HEK293 (cell line): ENCODE measurements at regions not wholly inside any gene's neighbourhood (a gene's known extent, or its start where the extent isn't known, plus 50 kb on each side); places are given as distances from the start of the nearest gene placed in this dataset.

Source experiments
- CTCF ChIA-PET: fragments of 350-600 bp; formaldehyde crosslinking; extraction: SDS; loops from one replicate; lab custom pipeline; 2021; ENCODE audit warnings: antibody characterized with exemption; lab: Yijun Ruan, JAX
- POLR2A ChIA-PET: fragments of 300-600 bp; formaldehyde crosslinking; extraction: SDS; loops from one replicate; lab custom pipeline; 2020; ENCODE audit warnings: antibody characterized with exemption, inconsistent platforms; lab: Yijun Ruan, JAX
- H3K27ac ChIP-seq: fragments of 200-500 bp; sonication (Bioruptor generic); 2 replicates; pipeline ENCODE4 v1.5.1; 2014; ENCODE audit warnings: low read depth, low read length, control low read depth, inconsistent platforms; ENCODE audit errors: extremely low read depth
- H3K36me3 ChIP-seq, 2 experiments: fragments of 200-500 bp in 1 of 2; sonication (Bioruptor generic) in 1 of 2; 1 replicate in 1 of 2; 2 replicates in 1 of 2; pipeline ENCODE4 v1.5.1; 2014 to 2017; ENCODE audit warnings: inconsistent platforms in 2 of 2, low read length in 2 of 2; ENCODE audit not compliant: control insufficient read depth in 2 of 2, insufficient read depth in 1 of 2
- H3K4me1 ChIP-seq: fragments of 200-500 bp; sonication (Bioruptor generic); 2 replicates; pipeline ENCODE4 v1.5.1; 2014; ENCODE audit warnings: mild to moderate bottlenecking, low read length, inconsistent platforms; ENCODE audit not compliant: control insufficient read depth, insufficient read depth
- H3K4me3 ChIP-seq: 2 replicates; pipeline ENCODE4 v1.5.1; 2011; ENCODE audit warnings: low read depth, mild to moderate bottlenecking, control low read depth, low read length, moderate library complexity
- H3K9me3 ChIP-seq: fragments of 200-500 bp; sonication (Bioruptor generic); 2 replicates; pipeline ENCODE4 v1.5.1; 2014; ENCODE audit warnings: low read depth, low read length, inconsistent platforms; ENCODE audit not compliant: control insufficient read depth, insufficient read depth
- EGR2 ChIP-seq: fragments of 450-650 bp; formaldehyde crosslinking; IDR thresholded peaks from 2 replicates; pipeline ENCODE4 v1.5.1; 2016; ENCODE audit warnings: low read depth, missing biosample characterization, missing genetic modification characterization
- HOXC10 ChIP-seq: sonication (generic); formaldehyde crosslinking; IDR thresholded peaks from 2 replicates; pipeline ENCODE4 v1.8.1; 2023; ENCODE audit warnings: mild to moderate bottlenecking, missing genetic modification reagents
- KLF7 ChIP-seq: fragments of 450-650 bp; formaldehyde crosslinking; IDR thresholded peaks from 2 replicates; pipeline ENCODE4 v1.5.1; 2016; ENCODE audit warnings: missing biosample characterization, missing genetic modification characterization, borderline replicate concordance
- MEIS1 ChIP-seq: sonication (generic); formaldehyde crosslinking; IDR thresholded peaks from 2 replicates; pipeline ENCODE4 v1.8.1; 2022; ENCODE audit warnings: missing genetic modification reagents, mild to moderate bottlenecking, borderline replicate concordance
- SALL2 ChIP-seq: fragments of 450-650 bp; formaldehyde crosslinking; IDR thresholded peaks from 2 replicates; pipeline ENCODE4 v1.5.0; 2017; ENCODE audit warnings: missing biosample characterization, mild to moderate bottlenecking, missing genetic modification characterization, borderline replicate concordance
- SCRT1 ChIP-seq: fragments of 450-650 bp; formaldehyde crosslinking; IDR thresholded peaks from 2 replicates; pipeline ENCODE4 v1.5.1; 2016; ENCODE audit warnings: missing biosample characterization, missing genetic modification characterization, borderline replicate concordance
- SP7 ChIP-seq: fragments of 450-650 bp; formaldehyde crosslinking; IDR thresholded peaks from 2 replicates; pipeline ENCODE4 v1.5.1; 2016; ENCODE audit warnings: missing biosample characterization, missing genetic modification characterization
- ZBTB7A ChIP-seq: fragments of 450-650 bp; formaldehyde crosslinking; IDR thresholded peaks from 2 replicates; pipeline ENCODE4 v1.5.1; 2016; ENCODE audit warnings: low read depth, missing biosample characterization, missing genetic modification characterization
- ZBTB8A ChIP-seq: fragments of 450-650 bp; formaldehyde crosslinking; IDR thresholded peaks from 2 replicates; pipeline ENCODE4 v1.5.1; 2016; ENCODE audit warnings: missing biosample characterization, missing genetic modification characterization
- ZEB2 ChIP-seq: fragments of 450-650 bp; formaldehyde crosslinking; IDR thresholded peaks from 2 replicates; pipeline ENCODE4 v1.5.1; 2016; ENCODE audit warnings: missing biosample characterization, missing genetic modification characterization
- ZNF350 ChIP-seq: fragments of 450-650 bp; formaldehyde crosslinking; IDR thresholded peaks from 2 replicates; pipeline ENCODE4 v1.5.0; 2017; ENCODE audit warnings: missing biosample characterization, mild to moderate bottlenecking, missing genetic modification characterization
- ZNF394 ChIP-seq: fragments of 450-650 bp; formaldehyde crosslinking; IDR thresholded peaks from 2 replicates; pipeline ENCODE4 v1.5.1; 2016; ENCODE audit warnings: missing biosample characterization, missing genetic modification characterization, mild to moderate bottlenecking, moderate library complexity, borderline replicate concordance
- ZNF670 ChIP-seq: fragments of 450-650 bp; formaldehyde crosslinking; IDR thresholded peaks from 2 replicates; pipeline ENCODE4 v1.5.1; 2016; ENCODE audit warnings: missing biosample characterization, missing genetic modification characterization, low read depth
- ZNF747 ChIP-seq: fragments of 450-650 bp; formaldehyde crosslinking; IDR thresholded peaks from 2 replicates; pipeline ENCODE4 v1.5.1; 2016; ENCODE audit warnings: missing biosample characterization, missing genetic modification characterization
- ZNF768 ChIP-seq: fragments of 450-650 bp; formaldehyde crosslinking; IDR thresholded peaks from 2 replicates; pipeline ENCODE4 v1.5.1; 2018; ENCODE audit warnings: missing biosample characterization, mild to moderate bottlenecking, missing genetic modification characterization
- ZNF776 ChIP-seq: fragments of 450-650 bp; formaldehyde crosslinking; IDR thresholded peaks from 2 replicates; pipeline ENCODE4 v1.5.0; 2017; ENCODE audit warnings: missing biosample characterization, missing genetic modification characterization, borderline replicate concordance
- ZNF843 ChIP-seq: fragments of 450-650 bp; formaldehyde crosslinking; IDR thresholded peaks from 2 replicates; pipeline ENCODE4 v1.5.1; 2016; ENCODE audit warnings: missing biosample characterization, missing genetic modification characterization
- ZSCAN23 ChIP-seq: fragments of 450-650 bp; formaldehyde crosslinking; IDR thresholded peaks from 2 replicates; pipeline ENCODE4 v1.5.1; 2016; ENCODE audit warnings: missing biosample characterization, missing genetic modification characterization
- TF ChIP-seq, protein P1 (sequence below): fragments of 450-650 bp; formaldehyde crosslinking; IDR thresholded peaks from 2 replicates; pipeline ENCODE4; 2016; ENCODE audit warnings: missing biosample characterization, missing genetic modification characterization
- TF ChIP-seq, protein P2 (sequence below): IDR thresholded peaks from 2 replicates; pipeline ENCODE4 v1.6.1; 2011; ENCODE audit warnings: mild to moderate bottlenecking, low read depth, low read length, borderline replicate concordance
- TF ChIP-seq, protein P3 (sequence below): fragments of 450-650 bp; formaldehyde crosslinking; IDR thresholded peaks from 2 replicates; pipeline ENCODE4 v1.5.1; 2016; ENCODE audit warnings: missing biosample characterization, missing genetic modification characterization, borderline replicate concordance
- TF ChIP-seq, protein P4 (sequence below): fragments of 450-650 bp; formaldehyde crosslinking; IDR thresholded peaks from 2 replicates; pipeline ENCODE4 v1.5.1; 2016; ENCODE audit warnings: missing biosample characterization, missing genetic modification characterization, borderline replicate concordance

DNA sequence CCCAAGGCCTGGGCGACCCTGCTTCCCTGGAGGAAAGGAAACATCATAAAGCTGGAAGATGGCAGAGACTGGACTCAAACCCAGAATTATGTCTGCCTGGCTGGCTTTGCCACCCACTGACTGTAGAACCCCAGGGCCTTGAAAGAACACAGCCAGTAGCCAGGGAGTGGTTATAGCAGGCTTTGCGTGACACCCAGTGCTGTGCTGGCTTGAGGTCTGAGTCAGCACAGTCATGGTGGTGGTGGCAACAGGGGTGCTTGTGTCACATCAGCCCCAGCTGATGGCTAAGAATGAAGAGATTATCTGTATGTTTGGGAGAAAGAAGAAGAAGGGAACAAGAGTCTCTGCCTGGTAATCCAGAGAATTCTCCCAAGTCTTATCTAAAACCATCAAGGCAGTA is 178.8 kb upstream of the SPIN4 start:
- H3K36me3 ChIP-seq, result no peaks in the 10 kb centered on the region
- ChIA-PET POLR2A (no interaction called here), CTCF (no interaction called here)
- no peak for TF ChIP-seq SP7 (tag by site-specific recombination)
- TF ChIP-seq, protein P1, sequence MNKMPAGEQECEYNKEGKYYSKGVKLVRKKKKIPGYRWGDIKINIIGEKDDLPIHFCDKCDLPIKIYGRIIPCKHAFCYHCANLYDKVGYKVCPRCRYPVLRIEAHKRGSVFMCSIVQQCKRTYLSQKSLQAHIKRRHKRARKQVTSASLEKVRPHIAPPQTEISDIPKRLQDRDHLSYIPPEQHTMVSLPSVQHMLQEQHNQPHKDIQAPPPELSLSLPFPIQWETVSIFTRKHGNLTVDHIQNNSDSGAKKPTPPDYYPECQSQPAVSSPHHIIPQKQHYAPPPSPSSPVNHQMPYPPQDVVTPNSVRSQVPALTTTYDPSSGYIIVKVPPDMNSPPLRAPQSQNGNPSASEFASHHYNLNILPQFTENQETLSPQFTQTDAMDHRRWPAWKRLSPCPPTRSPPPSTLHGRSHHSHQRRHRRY (tag by site-specific recombination), result no peak
- peaks cover 3% of the 10 kb centered on the region for H3K9me3 ChIP-seq
- no peak overlapping the region for H3K4me3 ChIP-seq
- no peaks in the 10 kb centered on the region for H3K4me1 ChIP-seq
- no peak overlapping the region for H3K27ac ChIP-seq

DNA sequence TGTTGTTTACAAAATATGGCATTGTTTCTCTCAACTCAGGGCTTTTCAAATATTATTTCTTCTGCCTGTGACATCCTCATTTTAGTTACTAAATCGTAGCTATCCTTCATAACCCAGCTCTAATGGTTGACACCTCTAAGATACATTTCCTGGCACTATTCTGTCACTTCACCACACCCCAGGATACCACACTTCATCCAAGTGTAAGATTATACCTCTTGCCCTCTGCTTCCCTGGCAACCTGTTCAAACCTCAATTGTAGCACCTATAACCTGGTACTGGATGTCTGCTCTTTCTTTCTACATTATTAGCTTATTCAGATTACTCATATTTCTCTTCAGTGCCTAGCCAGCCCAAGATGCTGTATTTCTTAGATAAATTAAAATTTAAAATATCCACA is 175.7 kb upstream of the SPIN4 start:
- peaks cover 3% of the 10 kb centered on the region for H3K9me3 ChIP-seq
- no peak overlapping the region for H3K4me3 ChIP-seq
- H3K4me1 ChIP-seq, result no peaks in the 10 kb centered on the region
- ChIA-PET CTCF (no interaction called here), POLR2A (no interaction called here)
- H3K36me3 ChIP-seq, result no peaks in the 10 kb centered on the region
- TF ChIP-seq ZNF394 (tag by site-specific recombination) (no peak), ZSCAN23 (tag by site-specific recombination) (no peak), KLF7 (tag by site-specific recombination) (no peak), ZBTB8A (tag by site-specific recombination) (no peak), ZNF670 (no peak), ZNF776 (tag by site-specific recombination) (no peak), ZNF843 (tag by site-specific recombination) (no peak), ZNF747 (no peak), ZEB2 (tag by site-specific recombination) (no peak), SCRT1 (tag by site-specific recombination) (no peak), ZBTB7A (no peak), HOXC10 (no peak), EGR2 (tag by site-specific recombination) (no peak), MEIS1 (CRISPR knock-in tag) (no peak), ZNF350 (no peak), ZNF768 (tag by site-specific recombination) (no peak), SALL2 (tag by site-specific recombination) (no peak)
- TF ChIP-seq, protein P2, sequence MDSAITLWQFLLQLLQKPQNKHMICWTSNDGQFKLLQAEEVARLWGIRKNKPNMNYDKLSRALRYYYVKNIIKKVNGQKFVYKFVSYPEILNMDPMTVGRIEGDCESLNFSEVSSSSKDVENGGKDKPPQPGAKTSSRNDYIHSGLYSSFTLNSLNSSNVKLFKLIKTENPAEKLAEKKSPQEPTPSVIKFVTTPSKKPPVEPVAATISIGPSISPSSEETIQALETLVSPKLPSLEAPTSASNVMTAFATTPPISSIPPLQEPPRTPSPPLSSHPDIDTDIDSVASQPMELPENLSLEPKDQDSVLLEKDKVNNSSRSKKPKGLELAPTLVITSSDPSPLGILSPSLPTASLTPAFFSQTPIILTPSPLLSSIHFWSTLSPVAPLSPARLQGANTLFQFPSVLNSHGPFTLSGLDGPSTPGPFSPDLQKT, result no peak
- TF ChIP-seq, protein P3, sequence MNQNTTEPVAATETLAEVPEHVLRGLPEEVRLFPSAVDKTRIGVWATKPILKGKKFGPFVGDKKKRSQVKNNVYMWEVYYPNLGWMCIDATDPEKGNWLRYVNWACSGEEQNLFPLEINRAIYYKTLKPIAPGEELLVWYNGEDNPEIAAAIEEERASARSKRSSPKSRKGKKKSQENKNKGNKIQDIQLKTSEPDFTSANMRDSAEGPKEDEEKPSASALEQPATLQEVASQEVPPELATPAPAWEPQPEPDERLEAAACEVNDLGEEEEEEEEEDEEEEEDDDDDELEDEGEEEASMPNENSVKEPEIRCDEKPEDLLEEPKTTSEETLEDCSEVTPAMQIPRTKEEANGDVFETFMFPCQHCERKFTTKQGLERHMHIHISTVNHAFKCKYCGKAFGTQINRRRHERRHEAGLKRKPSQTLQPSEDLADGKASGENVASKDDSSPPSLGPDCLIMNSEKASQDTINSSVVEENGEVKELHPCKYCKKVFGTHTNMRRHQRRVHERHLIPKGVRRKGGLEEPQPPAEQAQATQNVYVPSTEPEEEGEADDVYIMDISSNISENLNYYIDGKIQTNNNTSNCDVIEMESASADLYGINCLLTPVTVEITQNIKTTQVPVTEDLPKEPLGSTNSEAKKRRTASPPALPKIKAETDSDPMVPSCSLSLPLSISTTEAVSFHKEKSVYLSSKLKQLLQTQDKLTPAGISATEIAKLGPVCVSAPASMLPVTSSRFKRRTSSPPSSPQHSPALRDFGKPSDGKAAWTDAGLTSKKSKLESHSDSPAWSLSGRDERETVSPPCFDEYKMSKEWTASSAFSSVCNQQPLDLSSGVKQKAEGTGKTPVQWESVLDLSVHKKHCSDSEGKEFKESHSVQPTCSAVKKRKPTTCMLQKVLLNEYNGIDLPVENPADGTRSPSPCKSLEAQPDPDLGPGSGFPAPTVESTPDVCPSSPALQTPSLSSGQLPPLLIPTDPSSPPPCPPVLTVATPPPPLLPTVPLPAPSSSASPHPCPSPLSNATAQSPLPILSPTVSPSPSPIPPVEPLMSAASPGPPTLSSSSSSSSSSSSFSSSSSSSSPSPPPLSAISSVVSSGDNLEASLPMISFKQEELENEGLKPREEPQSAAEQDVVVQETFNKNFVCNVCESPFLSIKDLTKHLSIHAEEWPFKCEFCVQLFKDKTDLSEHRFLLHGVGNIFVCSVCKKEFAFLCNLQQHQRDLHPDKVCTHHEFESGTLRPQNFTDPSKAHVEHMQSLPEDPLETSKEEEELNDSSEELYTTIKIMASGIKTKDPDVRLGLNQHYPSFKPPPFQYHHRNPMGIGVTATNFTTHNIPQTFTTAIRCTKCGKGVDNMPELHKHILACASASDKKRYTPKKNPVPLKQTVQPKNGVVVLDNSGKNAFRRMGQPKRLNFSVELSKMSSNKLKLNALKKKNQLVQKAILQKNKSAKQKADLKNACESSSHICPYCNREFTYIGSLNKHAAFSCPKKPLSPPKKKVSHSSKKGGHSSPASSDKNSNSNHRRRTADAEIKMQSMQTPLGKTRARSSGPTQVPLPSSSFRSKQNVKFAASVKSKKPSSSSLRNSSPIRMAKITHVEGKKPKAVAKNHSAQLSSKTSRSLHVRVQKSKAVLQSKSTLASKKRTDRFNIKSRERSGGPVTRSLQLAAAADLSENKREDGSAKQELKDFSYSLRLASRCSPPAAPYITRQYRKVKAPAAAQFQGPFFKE (tag by site-specific recombination), result no peak
- TF ChIP-seq, protein P4, sequence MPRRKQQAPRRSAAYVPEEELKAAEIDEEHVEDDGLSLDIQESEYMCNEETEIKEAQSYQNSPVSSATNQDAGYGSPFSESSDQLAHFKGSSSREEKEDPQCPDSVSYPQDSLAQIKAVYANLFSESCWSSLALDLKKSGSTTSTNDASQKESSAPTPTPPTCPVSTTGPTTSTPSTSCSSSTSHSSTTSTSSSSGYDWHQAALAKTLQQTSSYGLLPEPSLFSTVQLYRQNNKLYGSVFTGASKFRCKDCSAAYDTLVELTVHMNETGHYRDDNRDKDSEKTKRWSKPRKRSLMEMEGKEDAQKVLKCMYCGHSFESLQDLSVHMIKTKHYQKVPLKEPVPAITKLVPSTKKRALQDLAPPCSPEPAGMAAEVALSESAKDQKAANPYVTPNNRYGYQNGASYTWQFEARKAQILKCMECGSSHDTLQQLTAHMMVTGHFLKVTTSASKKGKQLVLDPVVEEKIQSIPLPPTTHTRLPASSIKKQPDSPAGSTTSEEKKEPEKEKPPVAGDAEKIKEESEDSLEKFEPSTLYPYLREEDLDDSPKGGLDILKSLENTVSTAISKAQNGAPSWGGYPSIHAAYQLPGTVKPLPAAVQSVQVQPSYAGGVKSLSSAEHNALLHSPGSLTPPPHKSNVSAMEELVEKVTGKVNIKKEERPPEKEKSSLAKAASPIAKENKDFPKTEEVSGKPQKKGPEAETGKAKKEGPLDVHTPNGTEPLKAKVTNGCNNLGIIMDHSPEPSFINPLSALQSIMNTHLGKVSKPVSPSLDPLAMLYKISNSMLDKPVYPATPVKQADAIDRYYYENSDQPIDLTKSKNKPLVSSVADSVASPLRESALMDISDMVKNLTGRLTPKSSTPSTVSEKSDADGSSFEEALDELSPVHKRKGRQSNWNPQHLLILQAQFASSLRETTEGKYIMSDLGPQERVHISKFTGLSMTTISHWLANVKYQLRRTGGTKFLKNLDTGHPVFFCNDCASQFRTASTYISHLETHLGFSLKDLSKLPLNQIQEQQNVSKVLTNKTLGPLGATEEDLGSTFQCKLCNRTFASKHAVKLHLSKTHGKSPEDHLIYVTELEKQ, result no peak
- H3K27ac ChIP-seq, result no peak overlapping the region
